SU-DHL-6 (cell line): ENCODE measurements at regions not wholly inside any gene's neighbourhood (a gene's known extent, or its start where the extent isn't known, plus 50 kb on each side); places are given as distances from the start of the nearest gene placed in this dataset.

Experiments used
- EZH2phosphoT487 ChIP-seq: fragments of 200-600 bp; sonication (generic), shearing (Covaris generic); conservative IDR thresholded peaks from 2 replicates; pipeline ENCODE4 v1.6.1; 2018; ENCODE audit warnings: mild to moderate bottlenecking, antibody characterized with exemption, low read length, moderate library complexity, mixed read lengths
- TF ChIP-seq, protein P1 (sequence below): fragments of 200-600 bp; sonication (generic); IDR thresholded peaks from one replicate; pipeline ENCODE4 v1.5.1; 2017; ENCODE audit warnings: antibody characterized with exemption, mild to moderate bottlenecking, low read length, moderate library complexity; ENCODE audit not compliant: insufficient read depth, poor library complexity, severe bottlenecking

DNA sequence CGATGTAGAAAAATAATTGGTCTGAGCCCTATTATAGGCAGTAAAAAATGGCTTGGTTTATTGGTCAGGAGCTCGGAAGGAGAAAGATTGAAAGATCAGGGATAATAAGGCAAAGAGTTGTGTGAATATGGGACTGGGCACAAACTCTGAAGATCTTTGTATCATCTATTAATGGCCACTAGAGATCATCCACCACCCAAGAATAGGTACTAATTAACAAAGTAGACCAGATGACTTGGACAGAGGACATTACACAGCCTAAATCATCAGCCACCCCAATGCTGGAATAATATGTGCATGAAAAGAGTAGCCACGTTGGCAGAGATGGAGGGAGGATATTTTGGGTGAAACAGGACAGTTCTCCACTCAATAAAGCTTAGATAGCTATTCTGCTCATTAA is 364.1 kb downstream of the EFNA5 start:
- TF ChIP-seq, protein P1, sequence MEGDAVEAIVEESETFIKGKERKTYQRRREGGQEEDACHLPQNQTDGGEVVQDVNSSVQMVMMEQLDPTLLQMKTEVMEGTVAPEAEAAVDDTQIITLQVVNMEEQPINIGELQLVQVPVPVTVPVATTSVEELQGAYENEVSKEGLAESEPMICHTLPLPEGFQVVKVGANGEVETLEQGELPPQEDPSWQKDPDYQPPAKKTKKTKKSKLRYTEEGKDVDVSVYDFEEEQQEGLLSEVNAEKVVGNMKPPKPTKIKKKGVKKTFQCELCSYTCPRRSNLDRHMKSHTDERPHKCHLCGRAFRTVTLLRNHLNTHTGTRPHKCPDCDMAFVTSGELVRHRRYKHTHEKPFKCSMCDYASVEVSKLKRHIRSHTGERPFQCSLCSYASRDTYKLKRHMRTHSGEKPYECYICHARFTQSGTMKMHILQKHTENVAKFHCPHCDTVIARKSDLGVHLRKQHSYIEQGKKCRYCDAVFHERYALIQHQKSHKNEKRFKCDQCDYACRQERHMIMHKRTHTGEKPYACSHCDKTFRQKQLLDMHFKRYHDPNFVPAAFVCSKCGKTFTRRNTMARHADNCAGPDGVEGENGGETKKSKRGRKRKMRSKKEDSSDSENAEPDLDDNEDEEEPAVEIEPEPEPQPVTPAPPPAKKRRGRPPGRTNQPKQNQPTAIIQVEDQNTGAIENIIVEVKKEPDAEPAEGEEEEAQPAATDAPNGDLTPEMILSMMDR, result no peak
- TF ChIP-seq EZH2phosphoT487, result no peak
